ENCODE measurements at regions not wholly inside any gene's neighbourhood (a gene's known extent, or its start where the extent isn't known, plus 50 kb on each side); places are given as distances from the start of the nearest gene placed in this dataset.

GRCh38 chr4:134278675-134279074, 77.1 kb upstream of the PABPC4L start:
- TF ChIP-seq CTCF (IDR thresholded peaks at IDR 0.05) (no peak), POLR2A (IDR thresholded peaks at IDR 0.05) (no peak)

Data from prostate gland (tissue), 2 donors.